Activated CD4-positive, alpha-beta T cell treated with anti-CD3 and anti-CD28 coated beads, Interleukin-2, amount 50 U/mL, for 48 hours (primary cell): ENCODE measurements at regions not wholly inside any gene's neighbourhood (a gene's known extent, or its start where the extent isn't known, plus 50 kb on each side); places are given as distances from the start of the nearest gene placed in this dataset.

ENCODE experiments used
- DNase-seq, 2 experiments: peaks; one replicate each; pipeline ENCODE4 v3.0.0-alpha.2; 2020

- no peak for DNase-seq
Observed at GRCh38 chr16:6021276-6021943, 923.8 kb upstream of the EEF2KMT start.

GRCh38 chr16:6020162-6020985 lies 922.8 kb upstream of the EEF2KMT start:
- no peak for DNase-seq

DNA sequence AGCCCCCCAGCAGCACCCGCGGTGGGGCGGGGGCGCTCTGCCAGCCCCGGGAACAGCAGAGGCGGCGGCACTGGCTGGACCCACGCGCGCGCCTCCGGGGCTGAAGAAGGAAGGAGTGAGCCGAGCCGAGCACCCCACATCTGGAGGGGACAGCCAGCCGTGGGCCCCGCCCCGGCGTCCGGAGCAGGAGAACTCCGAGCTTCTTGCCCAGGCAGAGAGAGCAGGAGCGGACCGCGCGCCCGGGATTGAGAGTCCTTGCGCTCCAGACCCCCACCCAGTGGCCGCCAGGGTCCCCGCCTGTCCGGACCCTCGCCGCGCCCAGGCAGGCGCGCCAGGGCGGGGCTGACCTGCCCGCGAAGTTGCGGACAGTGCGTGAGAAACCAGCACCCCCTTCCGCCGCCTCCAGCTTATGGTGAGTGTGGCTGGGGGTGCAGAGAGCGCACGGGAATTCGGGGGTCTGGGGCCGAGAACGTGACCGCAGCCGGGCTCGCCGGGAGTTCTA lies 921.9 kb upstream of the EEF2KMT start:
- DNase-seq = no peak

- no peak for DNase-seq
Observed at GRCh38 chr16:6018848-6019489, 921.4 kb upstream of the EEF2KMT start.

DNA sequence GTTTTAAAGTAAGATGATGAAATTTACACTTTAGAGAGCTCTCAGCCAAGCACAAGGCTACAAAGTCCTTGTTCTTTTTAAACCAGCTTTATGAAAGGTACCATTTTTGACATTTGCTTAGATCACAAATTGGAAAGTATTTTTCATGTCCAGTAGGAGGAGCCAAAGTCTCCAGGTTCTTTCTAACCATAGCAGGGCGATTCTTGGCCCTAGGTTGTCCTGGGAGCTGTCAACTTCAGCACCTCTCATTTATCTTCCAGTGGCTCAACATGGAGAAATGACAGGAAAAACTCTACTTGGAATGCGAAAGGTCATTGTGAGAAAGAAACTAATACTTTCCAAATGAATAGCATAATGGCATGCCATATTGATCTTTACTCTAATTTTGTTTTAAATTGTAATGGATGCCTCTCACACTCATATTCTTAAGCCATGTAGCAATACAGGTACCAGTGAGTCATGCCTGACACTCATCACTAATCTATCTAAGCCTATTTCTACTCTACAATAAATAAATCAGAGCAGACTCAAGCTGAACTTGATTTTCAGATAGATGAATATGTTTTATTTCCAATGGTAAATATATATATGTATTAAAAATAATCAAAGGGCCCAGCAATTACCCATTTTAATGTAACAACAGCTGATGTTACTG lies 919.1 kb upstream of the EEF2KMT start:
- no peak for DNase-seq

DNA sequence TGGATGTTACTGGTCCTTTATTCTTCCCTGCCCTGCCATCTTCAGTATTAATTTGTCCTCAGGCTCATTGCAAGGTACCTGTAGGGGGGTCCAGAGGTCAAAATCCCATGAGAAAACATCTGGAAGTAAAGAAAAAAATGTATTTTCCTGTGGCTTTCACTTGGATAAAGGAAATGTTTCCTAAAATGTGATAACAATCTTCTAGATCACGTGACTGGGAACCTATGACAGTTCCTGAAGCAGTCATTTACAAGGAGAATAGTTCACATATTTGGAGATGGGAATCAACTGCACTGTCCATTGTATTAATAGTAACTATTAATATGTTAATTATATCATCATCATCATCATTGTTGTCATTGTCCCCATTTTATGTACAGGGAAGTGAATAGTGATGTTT lies 915.1 kb upstream of the EEF2KMT start:
- DNase-seq = no peak

- no peak for DNase-seq
Observed at GRCh38 chr16:6009151-6009550, 911.6 kb upstream of the EEF2KMT start.

GRCh38 chr16:6008670-6009069 lies 911.1 kb upstream of the EEF2KMT start:
- no peak for DNase-seq

DNA sequence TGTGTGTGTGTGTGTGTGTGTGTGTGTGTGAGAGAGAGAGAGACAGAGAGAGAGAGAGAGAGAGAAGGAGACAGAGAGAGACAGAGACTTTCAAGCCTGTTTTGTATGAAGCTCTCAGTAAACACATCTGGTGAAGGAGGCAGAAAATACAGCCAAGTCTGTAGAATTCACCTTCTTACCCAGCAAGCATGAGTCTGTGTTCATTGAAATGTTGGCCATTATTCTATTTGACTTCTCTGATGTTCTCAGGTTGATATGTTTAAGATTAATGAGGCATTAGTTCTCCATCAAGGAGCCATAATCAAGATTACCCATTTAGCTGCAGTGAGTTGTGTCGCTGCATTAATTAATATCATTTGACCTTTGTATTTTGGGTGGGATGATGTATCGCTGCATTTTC lies 895.8 kb upstream of the EEF2KMT start:
- no peak for DNase-seq

DNA sequence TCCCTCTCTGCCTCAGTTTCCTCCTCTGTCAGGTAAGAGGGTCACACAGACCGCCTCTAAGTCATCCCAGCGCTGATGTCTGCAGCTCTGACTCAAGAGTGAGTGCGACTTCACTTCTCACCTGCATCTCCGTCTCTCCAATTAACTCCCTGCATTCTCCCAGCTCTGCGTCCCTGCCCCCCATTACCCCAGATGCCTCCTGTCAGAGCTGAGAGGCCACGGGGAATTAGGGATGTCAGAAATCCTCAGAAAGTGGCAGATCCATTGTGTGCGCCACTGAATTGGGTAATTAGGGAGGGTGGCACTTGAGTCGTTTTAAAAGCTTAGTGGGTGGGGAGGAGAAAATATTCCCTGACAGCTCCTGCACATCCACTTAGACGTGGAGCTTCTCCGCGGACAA lies 885.4 kb upstream of the EEF2KMT start:
- no peak for DNase-seq

- DNase-seq = no peak
Observed at GRCh38 chr16:5979905-5980550, 882.4 kb upstream of the EEF2KMT start.

- DNase-seq = no peak
Observed at GRCh38 chr16:5977329-5977728, 879.7 kb upstream of the EEF2KMT start.

- DNase-seq = no peak
Observed at GRCh38 chr16:5972747-5973146, 875.2 kb upstream of the EEF2KMT start.

DNA sequence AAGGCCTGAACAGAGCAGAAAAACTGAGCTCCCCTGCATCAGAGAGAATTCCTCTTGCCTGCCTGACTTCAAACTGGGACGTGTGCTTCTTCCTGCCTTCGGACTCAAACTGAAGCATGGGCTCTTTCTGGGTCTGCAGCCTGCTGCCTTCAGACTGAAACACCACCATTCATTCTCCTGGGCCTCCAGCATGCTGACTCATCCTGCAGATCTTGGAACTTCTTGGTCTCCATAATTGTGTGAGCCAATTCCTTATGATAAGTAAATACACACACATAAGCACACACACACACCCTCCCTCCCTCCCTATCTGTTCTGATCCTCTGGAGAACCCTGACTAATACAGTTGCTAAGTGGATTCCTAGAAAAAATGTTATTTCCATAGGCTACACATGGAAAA lies 874.3 kb upstream of the EEF2KMT start:
- no peak for DNase-seq

DNA sequence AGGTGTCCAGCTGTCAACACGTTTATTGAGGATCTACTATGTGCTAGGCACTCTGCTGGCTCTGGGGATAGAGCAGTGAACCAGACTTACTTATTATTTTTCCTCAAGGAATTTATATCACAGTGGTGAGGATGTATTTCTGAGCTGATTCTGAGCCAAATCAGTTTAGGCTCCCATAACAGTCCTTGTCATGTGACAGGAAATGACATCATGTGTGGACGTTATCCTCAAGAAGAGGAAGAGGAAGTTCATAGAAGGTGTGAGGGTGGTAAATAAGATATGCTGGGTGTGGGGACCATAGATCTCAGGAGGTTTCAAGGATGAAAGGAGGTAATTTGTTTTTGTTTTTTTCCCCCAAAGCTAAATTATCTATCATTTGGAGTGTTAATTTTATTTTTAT lies 873.5 kb upstream of the EEF2KMT start:
- DNase-seq = no peak

- DNase-seq = no peak
Observed at GRCh38 chr16:5966004-5966403, 868.4 kb upstream of the EEF2KMT start.

- DNase-seq = no peak
Observed at GRCh38 chr16:5965321-5965720, 867.7 kb upstream of the EEF2KMT start.

- no peak for DNase-seq
Observed at GRCh38 chr16:5951486-5951885, 853.9 kb upstream of the EEF2KMT start.

GRCh38 chr16:5944971-5945370 lies 847.4 kb upstream of the EEF2KMT start:
- no peak for DNase-seq

GRCh38 chr16:5938607-5939006 lies 841.0 kb upstream of the EEF2KMT start:
- no peak for DNase-seq

- no peak for DNase-seq
Observed at GRCh38 chr16:5932906-5933305, 835.3 kb upstream of the EEF2KMT start.

DNA sequence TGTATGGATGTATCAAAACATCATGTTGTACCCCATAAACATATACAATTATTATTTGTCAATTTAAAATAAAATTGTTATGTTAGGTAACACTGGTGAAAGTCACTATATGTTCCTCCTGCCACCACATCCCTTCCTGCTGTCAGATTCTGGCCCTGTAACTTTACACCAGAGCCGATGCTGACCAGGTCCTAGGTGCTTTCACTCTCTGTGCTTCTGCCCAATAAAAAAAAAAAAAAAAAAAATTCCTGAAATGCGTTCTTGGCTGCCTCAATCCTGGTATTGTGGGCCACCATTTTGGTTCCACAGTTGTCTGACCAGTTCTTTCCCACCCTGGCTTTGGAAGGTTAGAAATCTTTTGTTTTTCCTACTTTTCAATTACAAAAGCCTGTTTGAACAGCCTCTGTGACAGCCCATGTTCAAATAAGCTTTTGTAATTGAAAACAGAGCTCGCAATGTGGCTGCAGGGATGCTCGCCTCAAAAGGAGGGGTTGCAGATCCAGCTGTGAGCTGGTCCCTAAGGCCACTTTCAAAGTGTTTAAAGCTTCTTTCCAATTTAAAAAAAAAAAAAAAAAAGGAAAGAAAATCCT lies 831.0 kb upstream of the EEF2KMT start:
- no peak for DNase-seq
